Activated CD8-positive, alpha-beta memory T cell treated with anti-CD3 and anti-CD28 coated beads, Interleukin-2, amount 10 ng/mL, durations not matched to agents 7 days and 5 days (primary cell): ENCODE measurements at regions not wholly inside any gene's neighbourhood (a gene's known extent, or its start where the extent isn't known, plus 50 kb on each side); places are given as distances from the start of the nearest gene placed in this dataset.
"Not testable (repeated sequence)": the region's sequence is repeated elsewhere in the genome, so short reads cannot be mapped to it uniquely, and the experiment has no call there.

ENCODE experiments used
- ATAC-seq: fragments of 150-1000 bp; cut with Tn5 transposase; one replicate; pipeline ENCODE4 v1.10.0; 2021; ENCODE audit warnings: moderate library complexity
- CTCF ChIA-PET: fragments of 350-600 bp; sonication (Branson Sonifier 250); formaldehyde crosslinking; loops from one replicate; lab custom pipeline; 2021; ENCODE audit warnings: antibody characterized with exemption; lab: Charles Lee
- DNase-seq: peaks from one replicate; pipeline ENCODE4 v3.0.0-alpha.2; 2020
- H3K27ac Mint-ChIP-seq: one replicate; pipeline ENCODE4 v1.8.0; 2021; ENCODE audit warnings: mild to moderate bottlenecking, mixed read lengths
- H3K27me3 Mint-ChIP-seq: one replicate; pipeline ENCODE4 v1.8.0; 2021; ENCODE audit warnings: mixed read lengths
- H3K36me3 Mint-ChIP-seq: one replicate; pipeline ENCODE4 v1.8.0; 2021; ENCODE audit warnings: mild to moderate bottlenecking, mixed read lengths
- H3K4me1 Mint-ChIP-seq: one replicate; pipeline ENCODE4 v1.8.0; 2021; ENCODE audit warnings: mixed read lengths
- H3K4me3 Mint-ChIP-seq: one replicate; pipeline ENCODE4 v1.8.0; 2021; ENCODE audit warnings: mild to moderate bottlenecking, moderate library complexity, mixed read lengths
- H3K9me3 Mint-ChIP-seq: one replicate; pipeline ENCODE4 v1.8.0; 2022; ENCODE audit warnings: low read depth, mixed read lengths

GRCh38 chr7:25047571-25048443, 67.8 kb upstream of the OSBPL3 start:
- H3K9me3 Mint-ChIP-seq, ATAC-seq, H3K4me3 Mint-ChIP-seq, H3K4me1 Mint-ChIP-seq, H3K27me3 Mint-ChIP-seq, CTCF ChIA-PET, H3K27ac Mint-ChIP-seq, H3K36me3 Mint-ChIP-seq, DNase-seq: not testable (repeated sequence)

DNA sequence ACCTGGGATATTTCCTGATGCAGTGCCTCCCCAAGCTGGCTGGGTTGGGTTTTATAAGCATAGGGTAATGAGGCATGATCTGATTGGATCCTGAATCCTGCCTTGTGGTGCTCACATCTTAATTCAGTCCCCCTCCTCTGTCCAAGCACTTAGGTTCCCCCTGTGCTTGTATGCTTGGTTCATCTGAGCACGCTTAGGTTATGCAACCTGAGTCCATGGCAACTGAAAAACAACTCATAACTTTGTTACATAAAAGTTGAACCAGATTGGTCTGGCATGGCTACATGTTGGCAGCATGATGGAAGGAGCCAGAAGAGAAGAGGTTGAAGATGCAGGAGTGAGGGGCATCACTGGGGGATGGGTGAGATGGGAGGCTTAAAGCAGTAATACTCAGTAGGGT, 57.3 kb upstream of the OSBPL3 start:
- ATAC-seq (no peak), DNase-seq (no peak)
- H3K36me3 Mint-ChIP-seq: peaks cover 4% of the 10 kb centered on the region
- H3K9me3 Mint-ChIP-seq: peaks cover 6% of the 10 kb centered on the region
- no peaks in the 10 kb centered on the region for H3K4me1 Mint-ChIP-seq
- no peak overlapping the region for H3K4me3 Mint-ChIP-seq
- CTCF ChIA-PET: interaction anchor here (1.1 to 1.5 kb wide), 3 partner anchors 34 to 225 kb away, joined by 3 read pairs; no protein-coding TSS in a partner anchor
- peaks cover 3% of the 10 kb centered on the region for H3K27me3 Mint-ChIP-seq
- H3K27ac Mint-ChIP-seq: no peak overlapping the region

- H3K4me1 Mint-ChIP-seq: peaks cover 14% of the 10 kb centered on the region
- CTCF ChIA-PET: no interaction called here
- ATAC-seq (no peak), DNase-seq (no peak)
- H3K27me3 Mint-ChIP-seq: no peaks in the 10 kb centered on the region
- no peak overlapping the region for H3K4me3 Mint-ChIP-seq
- no peak overlapping the region for H3K27ac Mint-ChIP-seq
- peaks cover 4% of the 10 kb centered on the region for H3K36me3 Mint-ChIP-seq
- peaks cover 6% of the 10 kb centered on the region for H3K9me3 Mint-ChIP-seq
Observed at GRCh38 chr7:25035274-25035673, 55.3 kb upstream of the OSBPL3 start.

- no peaks in the 10 kb centered on the region for H3K27me3 Mint-ChIP-seq
- ATAC-seq (no peak), DNase-seq (no peak)
- peaks cover 6% of the 10 kb centered on the region for H3K9me3 Mint-ChIP-seq
- H3K36me3 Mint-ChIP-seq: peaks cover 4% of the 10 kb centered on the region
- CTCF ChIA-PET: interaction anchor here (1.4 kb wide), 1 partner anchor 53 kb away, joined by 3 read pairs; no protein-coding TSS in a partner anchor
- no peak overlapping the region for H3K27ac Mint-ChIP-seq
- no peak overlapping the region for H3K4me3 Mint-ChIP-seq
- H3K4me1 Mint-ChIP-seq: peaks cover 24% of the 10 kb centered on the region
Observed at GRCh38 chr7:25034136-25034535, 54.2 kb upstream of the OSBPL3 start.

GRCh38 chr7:25032774-25033743, 53.1 kb upstream of the OSBPL3 start:
- H3K27ac Mint-ChIP-seq: no peak overlapping the region
- CTCF ChIA-PET: interaction anchor here (1.4 kb wide), 1 partner anchor 52 kb away, joined by 3 read pairs; no protein-coding TSS in a partner anchor
- DNase-seq (no peak), ATAC-seq (no peak)
- H3K4me3 Mint-ChIP-seq: no peak overlapping the region
- no peaks in the 10 kb centered on the region for H3K27me3 Mint-ChIP-seq
- peaks cover 35% of the 10 kb centered on the region for H3K4me1 Mint-ChIP-seq
- H3K9me3 Mint-ChIP-seq: peaks cover 6% of the 10 kb centered on the region
- peaks cover 7% of the 10 kb centered on the region for H3K36me3 Mint-ChIP-seq

DNA sequence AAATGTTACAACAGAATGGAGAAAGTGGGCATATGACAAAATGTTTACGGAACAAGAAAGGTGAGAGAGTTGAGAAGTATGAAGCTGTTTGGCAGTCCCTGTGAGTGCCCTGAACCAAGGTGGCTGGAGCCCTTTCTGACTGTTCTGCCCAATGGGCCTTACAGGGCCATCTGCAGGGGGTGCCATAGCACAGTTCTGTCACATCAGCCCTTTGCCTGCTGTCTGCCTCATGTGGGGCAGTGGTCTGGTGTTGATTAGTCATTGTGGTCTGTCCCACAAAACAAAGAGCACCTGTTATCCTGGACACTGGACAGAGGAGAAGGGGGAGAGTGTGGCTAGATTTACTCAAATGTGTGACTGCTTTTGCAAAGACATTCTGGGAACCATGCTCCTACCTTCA, 51.5 kb upstream of the OSBPL3 start:
- no peak overlapping the region for H3K27ac Mint-ChIP-seq
- CTCF ChIA-PET: interaction anchor here (2.8 kb wide), 1 partner anchor 219 kb away, joined by 8 read pairs; no protein-coding TSS in a partner anchor
- H3K4me1 Mint-ChIP-seq: peaks cover 40% of the 10 kb centered on the region
- peaks cover 7% of the 10 kb centered on the region for H3K36me3 Mint-ChIP-seq
- ATAC-seq: no peak
- no peak overlapping the region for H3K4me3 Mint-ChIP-seq
- H3K9me3 Mint-ChIP-seq: peaks cover 4% of the 10 kb centered on the region
- H3K27me3 Mint-ChIP-seq: no peaks in the 10 kb centered on the region
- DNase-seq: no peak

DNA sequence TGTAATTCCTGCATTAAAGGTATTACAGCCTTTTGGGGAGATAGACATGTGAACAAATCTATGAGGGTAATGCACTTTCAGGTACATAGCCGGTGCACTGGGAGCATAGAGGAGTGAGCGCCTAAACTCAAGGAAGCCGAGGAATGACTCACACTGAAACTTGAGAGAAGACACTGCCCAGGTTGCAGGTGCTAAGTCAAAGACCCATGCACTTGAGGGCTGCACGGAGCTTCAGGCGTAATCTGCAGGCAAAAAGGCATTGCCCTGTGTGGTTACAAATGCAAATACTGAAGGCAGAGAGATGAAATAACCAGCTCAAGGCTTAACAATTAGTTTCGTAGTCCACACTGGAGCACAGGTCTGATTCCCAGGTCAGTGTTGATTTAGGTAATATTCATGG, 51.0 kb upstream of the OSBPL3 start:
- peaks cover 6% of the 10 kb centered on the region for H3K36me3 Mint-ChIP-seq
- H3K4me3 Mint-ChIP-seq: no peak overlapping the region
- ATAC-seq: no peak
- CTCF ChIA-PET: interaction anchor here (1.1 to 2.8 kb wide), 2 partner anchors 39 to 219 kb away, joined by 4 to 8 read pairs; no protein-coding TSS in a partner anchor
- H3K4me1 Mint-ChIP-seq: peaks cover 40% of the 10 kb centered on the region
- H3K27ac Mint-ChIP-seq: no peak overlapping the region
- peak; percentile 42 for DNase-seq
- no peaks in the 10 kb centered on the region for H3K27me3 Mint-ChIP-seq
- H3K9me3 Mint-ChIP-seq: peaks cover 3% of the 10 kb centered on the region
